Uterus (tissue), 3 donors: ENCODE measurements at regions not wholly inside any gene's neighbourhood (a gene's known extent, or its start where the extent isn't known, plus 50 kb on each side); places are given as distances from the start of the nearest gene placed in this dataset.

Source experiments
- DNase-seq, 2 donors: peaks; one replicate each; pipeline ENCODE4 v3.0.0-alpha.2; 2019 to 2020
- H3K27ac ChIP-seq, 2 donors: fragments of 200-600 bp; sonication (generic); 1 replicate in 1 of 2; 2 replicates in 1 of 2; pipeline ENCODE4 v1.5.1; 2016 to 2018
- H3K27me3 ChIP-seq, 2 donors: fragments of 200-600 bp; sonication (generic); one replicate each; pipeline ENCODE4 v1.5.1; 2018 to 2019; ENCODE audit warnings: control low read depth in 1 of 2
- H3K36me3 ChIP-seq, 2 donors: fragments of 200-600 bp; sonication (generic); one replicate each; pipeline ENCODE4 v1.5.1; 2019; ENCODE audit warnings: control low read depth in 1 of 2
- H3K4me1 ChIP-seq, 2 donors: fragments of 200-600 bp; sonication (generic); one replicate each; pipeline ENCODE4 v1.5.1; 2018 to 2019; ENCODE audit warnings: control low read depth in 1 of 2
- H3K4me3 ChIP-seq, 2 donors: fragments of 200-600 bp; sonication (generic); 1 replicate in 1 of 2; 2 replicates in 1 of 2; pipeline ENCODE4 v1.5.1; 2018 to 2019; ENCODE audit warnings: mild to moderate bottlenecking in 1 of 2
- H3K9me3 ChIP-seq, 2 donors: fragments of 200-600 bp; sonication (generic); one replicate each; pipeline ENCODE4 v1.5.1; 2019; ENCODE audit warnings: control low read depth in 1 of 2
- POLR2A ChIP-seq, 2 donors: fragments of 450-650 bp; IDR thresholded peaks; one replicate each; pipeline ENCODE4 v1.6.1; 2016; ENCODE audit warnings: antibody characterized with exemption in 2 of 2, mild to moderate bottlenecking in 1 of 2, moderate library complexity in 1 of 2
- intact Hi-C: fragments of 100-400 bp; cut with DNase I; formaldehyde crosslinking; loops from one replicate; pipeline ENCODE4 v1.15.1; 2023; ENCODE audit warnings: low total_unique reads
- TF ChIP-seq, protein P1 (sequence below), 4 experiments: fragments of 200-600 bp in 2 of 4; fragments of 450-650 bp in 2 of 4; sonication (generic) in 2 of 4; IDR thresholded peaks; one replicate each; pipeline ENCODE4 v1.5.1; 2016 to 2019; ENCODE audit warnings: antibody characterized with exemption in 4 of 4, mild to moderate bottlenecking in 2 of 4, moderate library complexity in 1 of 4
- donor health status: DM: yes; HTN: yes; CAD: no.

DNA sequence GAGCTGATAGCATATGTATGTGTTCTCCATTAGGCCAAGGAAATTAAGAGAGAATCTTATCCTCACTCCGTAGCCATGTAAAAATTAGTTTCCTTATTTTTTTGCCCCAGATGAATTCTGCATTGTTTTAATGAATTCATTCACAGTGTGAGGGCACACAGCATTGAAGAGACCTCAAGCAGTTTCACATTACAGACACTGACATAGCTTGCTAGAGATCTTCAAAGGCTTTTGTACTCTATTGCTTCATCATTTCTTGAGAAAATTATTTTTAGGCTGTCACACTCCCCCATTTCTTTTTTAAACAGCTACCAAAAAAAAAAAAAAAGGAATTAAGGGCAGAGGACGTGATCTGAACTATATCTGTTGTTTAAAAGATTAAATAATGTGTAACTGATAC is 251.1 kb downstream of the BCAT1 start:
- no peak for DNase-seq
- TF ChIP-seq, protein P1, sequence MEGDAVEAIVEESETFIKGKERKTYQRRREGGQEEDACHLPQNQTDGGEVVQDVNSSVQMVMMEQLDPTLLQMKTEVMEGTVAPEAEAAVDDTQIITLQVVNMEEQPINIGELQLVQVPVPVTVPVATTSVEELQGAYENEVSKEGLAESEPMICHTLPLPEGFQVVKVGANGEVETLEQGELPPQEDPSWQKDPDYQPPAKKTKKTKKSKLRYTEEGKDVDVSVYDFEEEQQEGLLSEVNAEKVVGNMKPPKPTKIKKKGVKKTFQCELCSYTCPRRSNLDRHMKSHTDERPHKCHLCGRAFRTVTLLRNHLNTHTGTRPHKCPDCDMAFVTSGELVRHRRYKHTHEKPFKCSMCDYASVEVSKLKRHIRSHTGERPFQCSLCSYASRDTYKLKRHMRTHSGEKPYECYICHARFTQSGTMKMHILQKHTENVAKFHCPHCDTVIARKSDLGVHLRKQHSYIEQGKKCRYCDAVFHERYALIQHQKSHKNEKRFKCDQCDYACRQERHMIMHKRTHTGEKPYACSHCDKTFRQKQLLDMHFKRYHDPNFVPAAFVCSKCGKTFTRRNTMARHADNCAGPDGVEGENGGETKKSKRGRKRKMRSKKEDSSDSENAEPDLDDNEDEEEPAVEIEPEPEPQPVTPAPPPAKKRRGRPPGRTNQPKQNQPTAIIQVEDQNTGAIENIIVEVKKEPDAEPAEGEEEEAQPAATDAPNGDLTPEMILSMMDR (IDR thresholded peaks at IDR 0.05), result no peak
- TF ChIP-seq POLR2A (IDR thresholded peaks at IDR 0.05), result no peak
- Histone ChIP-seq H3K27ac (no peak overlapping the region), H3K27me3 (no peaks in the 10 kb centered on the region), H3K4me1 (no peaks in the 10 kb centered on the region), H3K36me3 (no peaks in the 10 kb centered on the region), H3K4me3 (no peak overlapping the region), H3K9me3 (no peaks in the 10 kb centered on the region)
- intact Hi-C loops, result no loop called here

DNA sequence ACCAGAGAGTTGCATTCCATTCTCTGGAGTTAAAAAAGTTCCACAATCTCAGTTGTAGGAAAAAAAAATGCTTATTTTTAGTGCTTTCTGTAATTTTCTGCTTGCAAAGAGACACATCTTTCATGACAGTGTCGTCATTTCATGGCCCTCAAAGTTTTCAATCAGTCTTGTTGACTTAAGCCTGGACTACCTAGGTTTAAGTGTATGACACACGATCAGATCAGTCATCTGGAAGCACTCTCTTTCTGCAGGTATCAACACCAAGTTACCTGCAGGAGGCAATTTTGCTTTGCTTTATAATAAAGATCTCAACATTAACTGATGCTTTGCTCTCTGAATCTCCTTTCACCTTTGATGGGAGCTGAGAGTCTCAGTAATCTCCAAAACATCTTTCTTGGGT is 251.6 kb downstream of the BCAT1 start:
- no peak for DNase-seq
- Histone ChIP-seq H3K27ac (no peak overlapping the region), H3K4me3 (no peak overlapping the region), H3K9me3 (no peaks in the 10 kb centered on the region), H3K36me3 (no peaks in the 10 kb centered on the region), H3K4me1 (no peaks in the 10 kb centered on the region), H3K27me3 (no peaks in the 10 kb centered on the region)
- TF ChIP-seq POLR2A (IDR thresholded peaks at IDR 0.05), result no peak
- TF ChIP-seq, protein P1 (IDR thresholded peaks at IDR 0.05), result no peak
- intact Hi-C loops, result no loop called here

DNA sequence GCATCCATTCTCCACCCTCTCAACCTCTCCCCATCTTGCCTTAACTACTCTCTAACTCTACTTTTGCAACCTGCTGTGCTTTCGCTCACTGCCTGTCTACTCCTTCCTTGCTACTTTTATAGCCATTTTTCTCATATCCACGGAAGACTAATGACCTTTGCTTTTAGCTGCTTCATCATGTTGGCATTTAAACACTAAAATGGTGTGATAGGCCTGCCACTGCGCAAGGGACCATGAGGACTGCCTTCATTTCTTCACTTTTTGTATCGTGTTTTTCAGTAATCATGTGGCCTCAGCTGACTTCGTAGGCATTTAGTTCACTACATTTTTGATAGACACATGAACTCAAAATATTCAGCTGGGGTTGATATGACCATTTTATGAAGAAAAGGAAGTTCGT is 252.1 kb downstream of the BCAT1 start:
- Histone ChIP-seq H3K9me3 (no peaks in the 10 kb centered on the region), H3K36me3 (no peaks in the 10 kb centered on the region), H3K4me3 (no peak overlapping the region), H3K27me3 (no peaks in the 10 kb centered on the region), H3K27ac (no peak overlapping the region), H3K4me1 (no peaks in the 10 kb centered on the region)
- intact Hi-C loops, result no loop called here
- TF ChIP-seq, protein P1 (IDR thresholded peaks at IDR 0.05), result no peak
- TF ChIP-seq POLR2A (IDR thresholded peaks at IDR 0.05), result no peak
- no peak for DNase-seq

DNA sequence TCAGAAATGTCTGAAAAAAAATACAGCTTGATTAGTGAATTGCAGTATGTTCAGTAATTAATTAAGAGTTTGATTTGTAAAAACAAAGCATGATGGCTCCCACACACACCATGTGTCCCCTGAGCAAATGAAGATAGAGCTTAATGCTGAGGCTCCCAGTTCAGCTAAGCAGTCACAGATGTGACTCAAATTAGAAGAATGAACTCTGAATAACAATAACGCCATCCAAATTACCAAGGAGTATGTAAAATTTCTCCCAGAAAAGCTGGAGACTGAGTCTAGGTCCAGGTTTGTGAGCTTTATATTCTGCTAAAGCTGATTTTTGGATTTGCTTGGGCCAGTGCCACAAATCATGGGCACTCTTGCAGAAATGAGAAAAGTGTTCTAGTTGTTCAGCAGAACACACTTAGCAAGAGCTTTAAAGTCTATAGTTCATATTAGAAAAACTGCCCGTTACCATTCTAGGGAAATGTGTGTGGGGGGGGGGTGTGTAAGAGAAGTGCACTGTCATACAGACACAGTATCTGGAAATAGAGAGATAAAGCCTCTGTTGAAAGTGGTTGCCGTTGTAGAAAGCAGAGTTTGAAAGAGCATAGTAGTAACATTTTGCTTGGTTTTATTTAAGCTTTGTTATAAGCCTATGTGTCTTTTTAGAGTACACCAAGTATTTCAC is 253.1 kb downstream of the BCAT1 start:
- intact Hi-C loops, result no loop called here

DNA sequence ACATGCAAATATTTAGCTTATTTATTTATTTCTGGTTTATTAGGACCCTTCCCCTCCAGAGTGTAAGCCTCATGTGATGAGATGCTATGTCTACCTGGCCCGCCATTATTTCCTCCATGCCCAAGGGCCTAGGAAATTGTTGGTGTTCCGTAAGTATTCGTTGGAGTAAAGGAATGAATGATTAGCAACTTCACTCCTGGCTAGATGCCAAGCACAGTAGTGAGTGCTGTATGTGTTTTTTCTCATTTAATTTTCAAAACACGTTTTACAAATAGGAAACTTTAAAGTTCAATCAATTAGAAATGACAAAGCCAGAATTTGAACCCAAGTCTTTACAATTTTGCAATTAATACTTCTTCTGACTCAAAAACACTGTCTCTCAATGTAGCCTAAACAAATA is 253.8 kb downstream of the BCAT1 start:
- Histone ChIP-seq H3K4me3 (no peak overlapping the region), H3K27ac (no peak overlapping the region), H3K9me3 (no peaks in the 10 kb centered on the region), H3K27me3 (no peaks in the 10 kb centered on the region), H3K36me3 (no peaks in the 10 kb centered on the region), H3K4me1 (no peaks in the 10 kb centered on the region)
- TF ChIP-seq, protein P1 (IDR thresholded peaks at IDR 0.05), result no peak
- no peak for TF ChIP-seq POLR2A (IDR thresholded peaks at IDR 0.05)
- intact Hi-C loops, result no loop called here
- DNase-seq, result no peak

More for the DNA sequence above, 253.1 kb downstream of the BCAT1 start:
- H3K36me3 ChIP-seq, result no peaks in the 10 kb centered on the region
- no peaks in the 10 kb centered on the region for H3K4me1 ChIP-seq
- no peak overlapping the region for H3K4me3 ChIP-seq
- no peaks in the 10 kb centered on the region for H3K27me3 ChIP-seq
- no peak overlapping the region for H3K27ac ChIP-seq
- H3K9me3 ChIP-seq, result no peaks in the 10 kb centered on the region
- TF ChIP-seq POLR2A (IDR thresholded peaks at IDR 0.05), result no peak
- TF ChIP-seq, protein P1 (IDR thresholded peaks at IDR 0.05), result no peak
- DNase-seq, result no peak
